Renal cortex interstitium (tissue), 11 donors: ENCODE measurements at regions not wholly inside any gene's neighbourhood (a gene's known extent, or its start where the extent isn't known, plus 50 kb on each side); places are given as distances from the start of the nearest gene placed in this dataset.

Experiments used
- DNase-seq, 11 donors: peaks; one replicate each; pipeline ENCODE4 v3.0.0-alpha.2; 2013; ENCODE audit warnings: low read depth in 9 of 11, low spot score in 4 of 11; ENCODE audit errors: extremely low read depth in 1 of 11

DNA sequence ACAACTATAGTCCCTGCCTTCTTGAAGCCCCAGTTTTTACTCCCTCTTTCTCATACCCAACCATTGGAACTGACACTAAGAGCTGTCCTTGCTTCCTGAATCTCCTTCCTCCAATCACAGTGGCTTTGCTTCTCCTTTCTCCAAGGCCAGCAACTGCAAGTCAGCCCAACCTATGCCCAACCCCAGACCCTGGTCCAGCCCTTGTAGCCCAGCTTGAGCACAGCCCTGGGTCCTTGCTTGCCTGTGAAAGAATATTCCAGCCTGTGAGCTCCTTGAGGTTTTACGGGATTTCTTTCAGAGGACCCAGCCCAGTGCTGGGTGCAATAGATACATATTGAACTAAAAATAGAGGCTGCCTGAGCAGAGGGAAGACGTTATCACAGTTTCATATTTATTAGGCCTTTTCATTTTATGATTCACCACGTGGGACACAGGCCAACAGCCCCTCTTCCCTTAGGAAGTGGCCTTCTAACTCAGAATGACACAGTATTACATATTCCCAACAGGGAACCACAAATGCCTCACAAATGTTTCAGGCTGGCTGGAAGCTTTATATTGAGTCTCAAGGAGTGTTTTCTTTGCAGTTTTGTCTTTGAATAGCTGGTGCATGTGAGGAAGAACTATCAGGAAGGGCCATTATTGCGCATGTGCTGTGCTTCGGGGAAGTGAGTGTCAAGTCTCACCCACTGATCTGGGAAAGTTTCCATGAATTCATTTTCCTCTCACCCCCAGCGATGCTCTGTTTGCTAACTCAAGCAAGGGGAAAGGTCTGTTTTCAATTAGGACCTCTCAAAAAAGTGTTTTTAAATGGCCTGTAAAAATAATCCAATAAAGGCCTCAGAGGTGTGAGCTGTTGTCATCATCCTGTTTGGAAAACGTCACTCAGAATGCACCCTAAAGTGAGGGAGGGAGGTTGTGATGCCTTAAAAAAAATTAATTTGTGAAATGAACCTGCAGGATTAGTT, 92.3 kb upstream of the NFIA start:
- DNase-seq: peak in 4 of 11 donors; percentile 22 to 30 (median 27)

DNA sequence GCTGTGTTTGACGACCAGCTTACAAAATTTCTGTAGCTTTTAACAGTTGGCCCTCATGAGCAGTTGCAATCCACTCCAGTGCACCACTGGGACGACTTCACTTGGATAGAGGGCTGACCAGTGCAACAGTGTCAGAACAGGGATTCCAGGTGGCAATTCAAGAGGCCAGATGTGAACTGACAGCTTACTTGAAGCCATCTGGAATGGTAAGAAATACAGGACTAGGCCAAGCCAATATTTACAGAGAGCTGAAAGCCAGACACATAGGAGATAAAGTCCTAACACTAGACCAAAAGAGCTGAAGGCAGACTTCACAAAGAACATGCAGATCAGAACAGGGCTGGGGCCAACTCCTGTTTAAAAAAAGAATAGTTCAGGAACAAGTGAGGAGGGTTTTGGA, 93.5 kb upstream of the NFIA start:
- no peak for DNase-seq

DNA sequence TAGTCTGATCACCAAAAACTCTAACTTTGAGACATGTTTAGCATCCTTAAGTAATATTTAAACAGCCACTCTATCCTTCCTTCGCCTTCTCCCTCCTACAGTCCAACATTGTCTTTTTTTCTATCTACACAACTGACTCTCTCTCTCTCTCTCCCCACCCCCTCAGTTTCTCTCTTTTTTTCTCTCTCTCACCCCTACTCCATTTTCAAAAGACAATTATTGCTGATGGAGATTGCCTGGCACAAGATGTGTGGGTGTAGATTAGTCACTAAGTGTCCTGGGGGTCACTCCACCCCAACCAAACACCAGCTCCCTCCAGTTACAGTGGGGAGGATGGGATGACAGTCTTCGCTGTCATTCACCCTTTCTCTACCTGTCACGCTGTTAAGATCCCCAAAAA, 94.5 kb upstream of the NFIA start:
- no peak for DNase-seq

DNA sequence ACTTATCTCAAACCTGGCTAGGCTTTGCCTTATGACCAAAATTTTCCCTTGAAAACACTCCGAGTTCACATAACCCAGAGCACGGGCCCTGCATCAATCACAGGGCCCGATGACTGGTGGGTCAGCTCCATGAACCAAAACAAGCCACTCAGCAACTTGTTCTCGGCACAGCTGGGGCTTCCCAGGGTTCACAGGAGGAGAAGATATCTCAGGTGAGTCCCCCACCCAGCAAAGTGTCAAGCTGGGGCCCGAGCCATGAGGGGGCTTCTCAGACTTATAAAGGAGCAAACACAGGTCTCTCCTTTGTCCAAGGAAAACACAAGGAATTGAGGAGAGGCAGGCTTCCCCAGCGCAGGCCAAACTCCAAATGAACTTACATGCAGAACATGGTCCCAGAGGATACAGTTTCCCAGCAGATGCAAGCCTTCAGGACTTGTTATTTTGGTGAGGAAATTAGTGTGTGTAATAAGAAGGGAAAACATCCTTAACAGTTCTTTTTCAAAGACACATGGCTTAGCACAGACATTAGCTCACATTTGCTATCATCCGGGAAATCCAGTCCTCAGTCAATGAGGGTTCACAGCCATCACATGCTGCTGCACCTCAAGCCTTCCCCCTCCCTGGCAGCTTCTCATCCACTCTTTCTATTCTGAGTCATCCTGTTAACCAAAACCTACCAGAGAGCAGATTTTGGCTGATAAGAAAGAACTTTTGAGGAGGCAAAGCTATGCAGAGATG, 98.1 kb upstream of the NFIA start:
- DNase-seq: peak; percentile 53 to 85 (median 74)

DNA sequence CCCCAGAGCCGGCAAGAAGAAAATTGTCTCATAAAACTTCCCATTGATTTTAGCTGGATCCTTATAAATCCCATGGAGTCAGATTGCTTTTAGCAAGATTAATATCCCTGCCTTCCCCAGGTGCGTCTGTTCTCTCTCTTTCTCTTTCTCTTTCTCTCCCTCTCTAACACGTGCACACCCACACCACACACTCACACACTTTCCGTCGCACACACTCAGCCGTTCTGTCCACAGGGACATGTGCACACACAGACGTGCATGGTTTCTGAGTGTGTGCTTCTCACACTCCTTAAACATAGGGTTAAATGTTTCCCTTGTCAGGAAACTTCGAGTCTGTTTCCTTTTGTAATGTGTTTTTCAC, 98.7 kb upstream of the NFIA start:
- no peak for DNase-seq

DNA sequence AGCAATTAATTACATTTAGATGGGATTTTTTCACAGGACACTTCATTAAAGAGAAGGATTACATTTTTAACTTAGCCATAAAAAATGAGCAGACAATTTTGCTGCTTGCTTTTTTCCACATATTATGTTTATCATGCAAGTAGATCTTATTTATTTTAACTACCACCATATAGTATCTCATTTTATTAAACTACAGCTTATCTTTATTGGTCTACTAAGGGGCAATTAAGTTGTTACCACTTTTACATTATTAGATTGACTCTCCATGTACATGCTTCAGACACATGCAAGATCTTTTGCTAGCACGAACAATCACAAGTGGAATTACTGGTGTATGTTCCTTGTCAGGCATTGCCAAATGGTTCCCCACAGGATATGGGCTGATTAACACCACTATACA, 99.8 kb upstream of the NFIA start:
- DNase-seq: no peak

DNA sequence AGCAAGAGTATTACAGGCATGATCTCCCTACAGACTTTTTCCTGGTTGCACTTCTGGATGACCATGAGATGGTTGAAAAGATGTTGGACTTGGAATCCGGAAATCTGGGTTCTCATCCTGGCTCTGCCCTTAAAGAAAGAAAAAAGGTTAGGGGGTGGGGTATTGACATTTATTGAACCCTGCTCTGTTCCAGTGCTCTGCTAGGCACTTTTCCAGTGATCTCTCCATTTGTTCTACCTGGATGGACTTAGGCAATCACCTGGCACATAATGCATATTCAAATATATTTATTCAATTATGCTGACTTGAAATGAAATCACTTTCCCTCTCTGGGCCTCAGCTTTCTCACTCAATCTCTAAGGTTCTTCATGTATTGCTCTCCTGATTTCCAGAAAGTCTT, 101.0 kb upstream of the NFIA start:
- no peak for DNase-seq

DNA sequence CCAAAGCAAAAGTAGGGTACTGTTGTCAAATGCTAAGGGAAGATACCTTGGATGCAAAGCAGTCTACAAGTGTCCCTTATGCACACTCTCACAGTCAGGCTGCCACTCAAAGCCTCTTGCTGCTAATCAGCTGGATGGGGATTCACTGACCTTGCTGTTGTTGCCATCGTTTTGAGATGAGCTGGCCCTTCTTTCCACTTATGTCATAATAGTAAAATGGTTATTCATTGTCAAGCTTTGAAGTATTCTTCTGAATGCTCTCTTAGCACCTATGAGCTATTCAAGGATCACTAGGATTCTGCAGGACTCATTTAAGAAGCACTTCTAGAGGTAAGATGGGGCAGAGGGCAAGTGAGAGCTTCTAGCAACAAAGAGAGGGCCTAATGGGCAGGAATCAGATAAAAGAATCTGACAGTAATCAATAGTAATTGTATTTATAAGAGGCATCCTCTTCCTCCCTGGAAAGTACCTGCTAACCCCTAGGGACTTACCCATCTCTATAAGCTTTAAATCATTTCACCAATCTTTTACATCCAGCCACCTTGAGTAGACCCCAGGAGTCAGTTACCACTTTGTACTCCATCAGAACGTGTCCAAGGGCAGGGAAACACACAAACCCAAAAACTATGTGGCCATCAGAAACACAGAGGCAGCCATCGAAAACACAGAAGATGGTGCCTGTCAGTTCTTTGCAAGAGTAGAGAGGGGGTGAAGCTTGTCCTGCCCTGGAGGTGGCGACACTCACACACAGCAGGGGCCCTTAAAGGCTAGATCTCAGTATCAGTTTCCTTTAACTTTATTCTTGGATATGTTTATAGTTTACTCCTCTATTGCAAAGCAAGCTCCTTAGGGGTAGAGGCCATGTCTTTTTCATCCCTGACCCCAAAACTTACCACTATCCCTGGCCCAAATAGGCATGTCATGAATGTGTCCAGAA, 103.7 kb upstream of the NFIA start:
- DNase-seq: no peak

DNA sequence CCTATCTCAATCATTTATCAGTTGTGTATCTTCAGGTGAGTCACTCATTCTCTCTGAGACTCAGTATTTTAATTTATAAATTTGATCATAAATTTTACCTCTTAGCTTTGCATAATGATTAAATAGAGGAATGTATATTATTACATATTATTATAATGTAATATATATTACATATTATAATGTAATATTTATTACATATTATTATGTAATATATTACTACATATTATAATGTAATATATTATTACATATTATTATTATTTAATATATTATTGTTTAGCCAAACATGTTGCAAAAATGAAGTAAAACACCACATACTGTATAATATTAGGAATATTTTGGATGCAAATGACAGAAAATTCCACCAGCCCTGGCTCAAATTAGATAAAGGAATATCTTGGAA, 104.7 kb upstream of the NFIA start:
- no peak for DNase-seq

DNA sequence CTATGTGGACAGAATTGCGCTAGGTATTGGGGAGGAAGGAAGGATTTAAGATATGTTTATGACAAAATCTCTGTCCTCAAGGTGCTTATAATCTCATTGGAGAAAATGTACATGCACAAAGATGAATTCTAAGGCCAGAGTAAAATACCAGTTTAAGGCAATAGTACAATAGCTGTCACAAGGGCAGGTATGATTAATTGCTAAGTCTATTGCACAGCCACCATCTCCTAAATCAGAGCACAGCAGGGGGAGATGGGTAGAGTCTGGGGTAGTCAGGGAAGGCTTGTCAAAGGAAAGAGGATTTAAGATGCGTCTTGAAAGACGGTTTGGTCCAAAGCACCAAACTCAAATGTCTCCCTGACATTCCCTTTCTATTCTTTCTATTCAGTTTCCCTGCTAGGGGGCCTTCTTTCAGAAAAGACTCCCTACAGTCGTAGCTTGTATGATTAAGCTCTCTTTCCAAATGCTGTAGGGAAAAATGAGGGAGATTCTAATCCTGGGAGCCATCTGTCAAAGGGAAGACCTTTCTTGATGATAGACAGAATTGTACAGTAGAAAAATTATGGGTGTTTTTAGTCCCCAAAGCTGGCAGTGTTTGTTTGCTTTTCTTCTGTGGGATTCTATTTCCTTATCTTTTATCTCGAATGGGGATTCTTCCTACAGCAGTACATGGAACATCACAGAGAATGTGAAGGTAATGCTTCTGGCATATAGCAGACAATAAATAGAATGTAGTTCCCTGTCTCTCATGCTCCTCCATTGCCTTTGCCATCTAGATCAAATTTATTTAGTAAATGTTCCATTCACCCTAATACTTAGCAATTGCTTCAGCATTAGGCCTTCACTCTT, 107.6 kb upstream of the NFIA start:
- DNase-seq: no peak

DNA sequence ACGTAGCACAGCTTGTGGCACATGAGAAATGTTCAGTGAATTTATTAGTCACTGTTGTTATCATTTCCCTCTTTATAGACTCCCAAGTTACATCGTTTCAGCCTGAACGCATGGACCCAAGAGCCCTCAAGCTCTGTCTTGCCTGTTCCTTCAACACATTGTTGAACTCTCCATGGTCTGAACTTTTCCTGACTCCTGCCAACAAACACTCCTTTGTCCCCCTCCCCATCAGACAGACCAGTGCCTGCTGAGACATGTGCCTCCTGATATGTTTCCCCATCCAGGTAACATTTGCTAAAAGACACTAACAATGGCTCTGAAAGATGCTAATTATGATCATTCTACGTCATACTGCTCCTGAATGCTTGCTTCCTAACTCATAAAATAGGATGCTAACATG, 108.7 kb upstream of the NFIA start:
- no peak for DNase-seq

DNA sequence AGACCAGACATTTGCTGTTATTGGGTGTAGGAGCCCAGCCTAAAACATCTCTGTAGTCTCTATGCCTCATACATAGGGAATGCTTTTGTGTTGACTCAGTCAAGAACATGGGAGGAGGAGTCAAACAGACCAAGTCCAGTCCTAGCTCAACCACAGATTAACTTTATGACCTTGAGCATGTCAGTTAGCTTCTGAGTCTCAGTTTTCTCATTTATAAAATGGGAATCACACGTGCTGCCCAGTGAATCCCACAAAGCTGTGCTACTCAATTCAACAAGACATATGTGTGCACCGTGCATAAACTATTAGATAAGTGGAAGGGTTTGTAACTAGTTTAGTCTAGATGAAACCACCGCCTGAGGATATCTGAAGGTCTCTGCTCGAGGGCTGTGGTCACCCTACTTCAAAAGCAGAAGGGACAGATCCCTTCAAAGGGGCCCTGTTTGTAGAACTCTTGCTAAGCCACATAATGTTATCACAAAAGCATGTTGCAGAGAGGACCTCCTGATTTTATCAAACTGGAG, 109.5 kb upstream of the NFIA start:
- DNase-seq: no peak

DNA sequence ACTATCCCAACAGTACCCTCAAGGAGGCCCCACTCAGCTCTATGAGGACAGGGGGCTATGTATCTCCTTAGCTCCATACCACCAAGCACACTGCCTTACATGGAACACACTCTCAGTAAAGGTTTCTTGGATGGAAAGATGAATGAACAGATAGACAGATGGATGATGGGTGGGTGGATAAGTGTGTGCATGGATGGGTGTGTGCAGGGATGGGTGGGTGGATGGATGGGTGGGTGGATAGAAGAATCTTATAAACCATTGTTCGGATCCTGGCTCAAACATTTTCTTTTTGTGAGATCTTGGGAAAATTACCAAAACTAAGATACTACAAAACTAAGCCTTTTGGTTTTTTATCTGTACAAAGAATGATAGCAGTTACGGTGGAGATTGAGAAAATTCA, 111.0 kb upstream of the NFIA start:
- no peak for DNase-seq

DNA sequence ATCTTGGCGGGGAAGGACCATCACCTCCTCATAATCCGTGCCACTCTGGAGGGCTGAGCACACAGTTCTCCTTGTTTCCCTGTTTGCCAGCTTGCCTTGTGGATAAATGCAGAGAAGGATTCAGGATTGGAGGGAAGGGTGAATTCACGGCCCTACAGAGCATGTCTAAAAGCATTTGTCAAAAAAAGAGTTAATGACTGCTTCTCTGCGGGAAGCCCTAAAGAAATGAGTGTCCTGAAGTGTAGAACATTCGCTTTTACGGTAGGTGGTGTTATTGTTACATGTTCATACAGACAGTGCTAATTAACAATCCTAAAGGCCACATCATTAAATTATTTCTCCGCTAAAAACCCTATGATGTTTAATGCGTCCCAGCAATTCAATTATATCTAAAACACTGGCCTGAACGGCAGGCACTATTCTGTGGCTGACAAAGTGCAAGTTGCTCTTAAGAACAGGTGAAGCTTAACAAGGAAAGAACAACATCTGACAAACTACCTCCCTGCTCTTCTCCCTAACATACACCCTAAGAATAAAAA, 112.3 kb upstream of the NFIA start:
- peak in 1 of 11 donors; percentile 33 for DNase-seq

DNA sequence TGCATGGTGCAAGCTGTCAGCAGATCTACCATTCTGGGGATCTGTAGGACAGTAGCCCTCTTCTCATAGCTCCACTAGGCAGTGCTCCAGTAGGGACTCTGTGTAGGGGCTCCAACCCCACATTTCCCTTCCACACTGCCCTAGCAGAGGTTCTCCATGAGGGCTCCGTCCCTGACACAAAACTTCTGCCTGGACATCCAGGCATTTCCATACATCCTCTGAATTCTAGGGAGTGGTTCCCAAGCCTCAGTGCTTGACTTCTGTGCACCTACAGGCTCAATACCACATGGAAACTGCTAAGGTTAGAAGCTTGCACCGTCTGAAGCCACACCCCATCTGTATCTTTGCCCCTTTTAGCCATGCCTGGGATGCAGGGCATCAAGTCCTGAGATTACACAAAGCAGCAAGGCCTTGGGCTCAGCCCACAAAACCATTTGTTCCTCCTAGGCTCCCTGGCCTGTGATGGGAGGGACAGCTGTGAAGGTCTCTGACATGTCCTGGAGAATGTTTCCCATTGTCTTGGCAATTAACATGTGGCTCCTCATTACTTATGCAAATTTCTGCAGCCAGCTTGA, 117.0 kb upstream of the NFIA start:
- no peak for DNase-seq

DNA sequence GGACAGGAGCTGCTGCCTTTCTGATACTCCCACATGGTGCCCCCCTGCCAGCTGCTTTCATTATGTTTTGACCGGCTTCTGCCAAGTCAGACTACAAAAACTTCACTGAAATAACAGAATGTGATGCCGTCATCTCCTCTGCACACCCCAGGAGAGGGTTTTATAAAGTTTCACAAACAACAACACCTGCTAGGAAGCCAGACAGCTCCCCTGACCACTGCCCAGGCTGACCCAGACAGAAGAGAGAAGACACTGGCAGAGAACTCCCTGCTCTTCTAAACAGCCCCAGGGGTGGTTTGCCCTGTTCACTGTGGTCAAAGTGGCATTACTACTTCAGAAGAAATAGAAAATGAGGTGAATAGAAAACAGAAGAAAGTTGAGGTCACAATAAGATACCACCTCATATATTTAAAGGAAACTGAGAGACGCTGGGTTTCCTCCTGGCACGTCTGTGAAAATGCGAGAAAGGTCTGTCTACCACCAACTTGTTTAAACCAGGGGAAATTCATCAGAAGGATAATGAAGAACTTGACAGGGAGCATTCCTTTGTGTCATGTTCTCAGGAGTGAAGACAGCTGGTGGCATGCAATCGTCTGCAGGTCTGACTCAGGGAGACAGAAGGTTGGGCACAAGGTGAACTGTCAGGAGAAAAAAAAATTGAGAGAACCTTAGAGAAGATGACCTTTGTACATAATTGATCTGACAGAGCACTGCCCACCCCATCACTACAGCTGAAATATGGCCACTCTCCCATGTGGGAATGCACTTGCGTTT, 119.0 kb upstream of the NFIA start:
- DNase-seq: peak in 2 of 11 donors; percentile 20 to 34

DNA sequence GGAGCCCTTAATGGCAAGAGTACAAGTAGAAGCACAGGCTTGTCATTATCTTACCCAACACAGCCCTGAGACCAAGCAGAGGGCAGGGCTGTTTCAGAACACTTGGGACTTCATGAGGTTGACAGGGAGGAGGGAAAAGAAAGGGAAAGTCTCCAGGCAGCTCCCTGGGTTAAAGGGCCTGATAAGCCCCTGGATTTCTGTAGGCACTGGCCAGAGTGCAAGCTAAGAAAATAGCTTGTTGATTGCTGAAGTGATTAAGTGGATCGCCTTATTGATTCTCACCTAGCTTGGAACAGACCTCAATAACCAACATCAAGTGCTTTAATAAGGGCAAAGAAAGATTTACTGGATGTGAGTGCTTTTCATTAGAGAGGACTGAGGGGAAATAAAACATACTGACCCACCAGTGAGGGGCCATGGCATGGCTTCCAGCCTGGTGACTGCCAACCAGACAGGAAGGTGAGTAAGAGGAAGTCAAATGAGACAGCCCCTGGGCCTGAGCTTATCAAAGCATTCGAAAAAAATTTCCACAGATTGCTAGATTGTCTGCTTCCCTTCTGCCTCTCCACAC, 121.4 kb upstream of the NFIA start:
- DNase-seq: no peak
